SK-N-SH treated with all-trans-retinoic acid at 6 μM for 48 hours (cell line): ENCODE measurements at regions not wholly inside any gene's neighbourhood (a gene's known extent, or its start where the extent isn't known, plus 50 kb on each side); places are given as distances from the start of the nearest gene placed in this dataset.
"Not testable (repeated sequence)": the region's sequence is repeated elsewhere in the genome, so short reads cannot be mapped to it uniquely, and the experiment has no call there.

Experiments
- ATAC-seq: fragments of 200-7000 bp; cut with Tn5 transposase; 3 replicates; pipeline ENCODE4 v1.9.1; 2020; ENCODE audit warnings: mild to moderate bottlenecking, moderate library complexity
- ARNTL ChIP-seq: fragments of 450-650 bp; formaldehyde crosslinking; IDR thresholded peaks from 2 replicates; pipeline ENCODE4 v1.5.0; 2020; ENCODE audit warnings: low read depth, mild to moderate bottlenecking, moderate library complexity, borderline replicate concordance
- BACH2 ChIP-seq: fragments of 250-450 bp; sonication (Bioruptor Pico); IDR thresholded peaks from 2 replicates; pipeline ENCODE4 v1.9.0; 2021; ENCODE audit warnings: mild to moderate bottlenecking, borderline replicate concordance
- CSDC2 ChIP-seq: fragments of 250-450 bp; sonication (Bioruptor Pico); IDR thresholded peaks from 2 replicates; pipeline ENCODE4 v1.5.0; 2020; ENCODE audit warnings: mild to moderate bottlenecking, moderate library complexity
- GLIS3 ChIP-seq: fragments of 250-450 bp; sonication (Bioruptor Pico); IDR thresholded peaks from 2 replicates; pipeline ENCODE4 v1.5.0; 2020; ENCODE audit warnings: mild to moderate bottlenecking, moderate library complexity
- ISL1 ChIP-seq: fragments of 250-450 bp; sonication (Bioruptor Pico); IDR thresholded peaks from 2 replicates; pipeline ENCODE4 v2.1.2; 2022; ENCODE audit warnings: mild to moderate bottlenecking, moderate library complexity
- OSR1 ChIP-seq: fragments of 250-450 bp; sonication (Bioruptor Pico); IDR thresholded peaks from 2 replicates; pipeline ENCODE4 v1.8.0; 2022; ENCODE audit warnings: moderate library complexity, mild to moderate bottlenecking, inconsistent platforms
- PPARA ChIP-seq: fragments of 250-450 bp; sonication (Bioruptor Pico); IDR thresholded peaks from 2 replicates; pipeline ENCODE4 v1.5.0; 2020; ENCODE audit warnings: mild to moderate bottlenecking, borderline replicate concordance
- RARB ChIP-seq: fragments of 250-450 bp; sonication (Bioruptor Pico); IDR thresholded peaks from 2 replicates; pipeline ENCODE4 v1.8.0; 2021; ENCODE audit warnings: mild to moderate bottlenecking, moderate library complexity
- SNAI2 ChIP-seq: fragments of 250-450 bp; sonication (Bioruptor Pico); IDR thresholded peaks from 2 replicates; pipeline ENCODE4 v1.5.0; 2020; ENCODE audit warnings: mild to moderate bottlenecking, moderate library complexity
- TCF4 ChIP-seq: fragments of 250-450 bp; sonication (Bioruptor Pico); IDR thresholded peaks from 2 replicates; pipeline ENCODE4 v1.8.0; 2021; ENCODE audit warnings: mild to moderate bottlenecking, moderate library complexity, borderline replicate concordance
- TOX ChIP-seq: fragments of 250-450 bp; sonication (Bioruptor Pico); IDR thresholded peaks from 2 replicates; pipeline ENCODE4 v1.8.0; 2021; ENCODE audit warnings: mild to moderate bottlenecking, moderate library complexity, borderline replicate concordance
- ZC3H10 ChIP-seq: fragments of 250-450 bp; sonication (Bioruptor Pico); IDR thresholded peaks from 2 replicates; pipeline ENCODE4 v1.5.1; 2021; ENCODE audit warnings: mild to moderate bottlenecking, moderate library complexity
- ZFP3 ChIP-seq: fragments of 250-450 bp; sonication (Bioruptor Pico); IDR thresholded peaks from 2 replicates; pipeline ENCODE4 v1.5.0; 2020; ENCODE audit warnings: mild to moderate bottlenecking, moderate library complexity
- ZFP30 ChIP-seq: fragments of 450-650 bp; formaldehyde crosslinking; IDR thresholded peaks from 2 replicates; pipeline ENCODE4 v1.5.0; 2022; ENCODE audit warnings: mild to moderate bottlenecking, moderate library complexity
- ZNF565 ChIP-seq: fragments of 450-650 bp; formaldehyde crosslinking; conservative IDR thresholded peaks from 2 replicates; pipeline ENCODE4 v1.5.0; 2020; ENCODE audit warnings: low read depth, mild to moderate bottlenecking, moderate library complexity
- ZNF70 ChIP-seq: fragments of 450-650 bp; formaldehyde crosslinking; IDR thresholded peaks from 2 replicates; pipeline ENCODE4 v1.5.0; 2020; ENCODE audit warnings: mild to moderate bottlenecking, moderate library complexity
- ZNF8 ChIP-seq: fragments of 450-650 bp; formaldehyde crosslinking; IDR thresholded peaks from 2 replicates; pipeline ENCODE4 v1.5.0; 2020; ENCODE audit warnings: mild to moderate bottlenecking, moderate library complexity
- TF ChIP-seq, protein P1 (sequence below): fragments of 250-450 bp; sonication (Bioruptor Pico); IDR thresholded peaks from 2 replicates; pipeline ENCODE4 v1.8.0; 2020; ENCODE audit warnings: mild to moderate bottlenecking, moderate library complexity, borderline replicate concordance
- TF ChIP-seq, protein P2 (sequence below): fragments of 250-450 bp; sonication (Bioruptor Pico); IDR thresholded peaks from 2 replicates; pipeline ENCODE4 v1.5.1; 2021; ENCODE audit warnings: mild to moderate bottlenecking, moderate library complexity
- TF ChIP-seq, protein P3 (sequence below): fragments of 250-450 bp; sonication (Bioruptor Pico); IDR thresholded peaks from 2 replicates; pipeline ENCODE4 v1.5.0; 2020; ENCODE audit warnings: mild to moderate bottlenecking, moderate library complexity
- TF ChIP-seq, protein P4 (sequence below): fragments of 250-450 bp; sonication (Bioruptor Pico); IDR thresholded peaks from 2 replicates; pipeline ENCODE4 v1.8.0; 2021; ENCODE audit warnings: low read depth, mild to moderate bottlenecking, moderate library complexity, borderline replicate concordance
- TF ChIP-seq, protein P5 (sequence below): fragments of 250-450 bp; sonication (Bioruptor Pico); IDR thresholded peaks from 2 replicates; pipeline ENCODE4 v1.5.1; 2020; ENCODE audit warnings: low read depth, mild to moderate bottlenecking, moderate library complexity

DNA sequence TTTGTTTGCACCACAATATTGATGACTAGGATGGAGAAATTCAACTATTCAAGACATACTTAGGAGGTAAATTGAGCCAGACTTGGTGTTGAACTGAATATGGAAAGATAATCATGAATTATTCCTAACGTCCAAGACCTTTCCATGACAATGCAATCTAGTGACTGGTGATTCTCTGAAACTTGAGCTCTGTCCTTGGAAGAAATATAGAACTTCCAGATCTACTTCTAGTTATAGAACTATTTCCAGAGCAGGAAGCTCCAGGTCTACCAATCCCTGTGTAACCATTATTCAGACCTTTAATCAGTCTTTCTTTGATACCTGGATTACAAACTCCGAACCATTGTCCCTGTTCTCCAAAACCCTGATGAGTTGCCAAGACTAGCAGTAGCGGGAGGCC, 272.6 kb upstream of the SLC14A2 start:
- ATAC-seq = no peak
- no peak for TF ChIP-seq ZC3H10 (CRISPR knock-in tag)
- no peak for TF ChIP-seq TCF4 (CRISPR knock-in tag)
- no peak for TF ChIP-seq ZFP30
- TF ChIP-seq ZNF8 = no peak
- TF ChIP-seq, protein P1, sequence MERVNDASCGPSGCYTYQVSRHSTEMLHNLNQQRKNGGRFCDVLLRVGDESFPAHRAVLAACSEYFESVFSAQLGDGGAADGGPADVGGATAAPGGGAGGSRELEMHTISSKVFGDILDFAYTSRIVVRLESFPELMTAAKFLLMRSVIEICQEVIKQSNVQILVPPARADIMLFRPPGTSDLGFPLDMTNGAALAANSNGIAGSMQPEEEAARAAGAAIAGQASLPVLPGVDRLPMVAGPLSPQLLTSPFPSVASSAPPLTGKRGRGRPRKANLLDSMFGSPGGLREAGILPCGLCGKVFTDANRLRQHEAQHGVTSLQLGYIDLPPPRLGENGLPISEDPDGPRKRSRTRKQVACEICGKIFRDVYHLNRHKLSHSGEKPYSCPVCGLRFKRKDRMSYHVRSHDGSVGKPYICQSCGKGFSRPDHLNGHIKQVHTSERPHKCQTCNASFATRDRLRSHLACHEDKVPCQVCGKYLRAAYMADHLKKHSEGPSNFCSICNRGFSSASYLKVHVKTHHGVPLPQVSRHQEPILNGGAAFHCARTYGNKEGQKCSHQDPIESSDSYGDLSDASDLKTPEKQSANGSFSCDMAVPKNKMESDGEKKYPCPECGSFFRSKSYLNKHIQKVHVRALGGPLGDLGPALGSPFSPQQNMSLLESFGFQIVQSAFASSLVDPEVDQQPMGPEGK (CRISPR knock-in tag) = no peak
- no peak for TF ChIP-seq GLIS3 (CRISPR knock-in tag)
- TF ChIP-seq BACH2 = no peak
- TF ChIP-seq, protein P2, sequence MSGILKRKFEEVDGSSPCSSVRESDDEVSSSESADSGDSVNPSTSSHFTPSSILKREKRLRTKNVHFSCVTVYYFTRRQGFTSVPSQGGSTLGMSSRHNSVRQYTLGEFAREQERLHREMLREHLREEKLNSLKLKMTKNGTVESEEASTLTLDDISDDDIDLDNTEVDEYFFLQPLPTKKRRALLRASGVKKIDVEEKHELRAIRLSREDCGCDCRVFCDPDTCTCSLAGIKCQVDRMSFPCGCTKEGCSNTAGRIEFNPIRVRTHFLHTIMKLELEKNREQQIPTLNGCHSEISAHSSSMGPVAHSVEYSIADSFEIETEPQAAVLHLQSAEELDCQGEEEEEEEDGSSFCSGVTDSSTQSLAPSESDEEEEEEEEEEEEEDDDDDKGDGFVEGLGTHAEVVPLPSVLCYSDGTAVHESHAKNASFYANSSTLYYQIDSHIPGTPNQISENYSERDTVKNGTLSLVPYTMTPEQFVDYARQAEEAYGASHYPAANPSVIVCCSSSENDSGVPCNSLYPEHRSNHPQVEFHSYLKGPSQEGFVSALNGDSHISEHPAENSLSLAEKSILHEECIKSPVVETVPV (CRISPR knock-in tag) = no peak
- TF ChIP-seq PPARA (CRISPR knock-in tag) = no peak
- TF ChIP-seq ZNF565 (CRISPR knock-in tag) = no peak
- no peak for TF ChIP-seq ZNF70 (CRISPR knock-in tag)
- no peak for TF ChIP-seq TOX (CRISPR knock-in tag)
- TF ChIP-seq SNAI2 (CRISPR knock-in tag) = no peak
- TF ChIP-seq CSDC2 (CRISPR knock-in tag) = no peak
- TF ChIP-seq RARB (CRISPR knock-in tag) = no peak
- TF ChIP-seq, protein P3, sequence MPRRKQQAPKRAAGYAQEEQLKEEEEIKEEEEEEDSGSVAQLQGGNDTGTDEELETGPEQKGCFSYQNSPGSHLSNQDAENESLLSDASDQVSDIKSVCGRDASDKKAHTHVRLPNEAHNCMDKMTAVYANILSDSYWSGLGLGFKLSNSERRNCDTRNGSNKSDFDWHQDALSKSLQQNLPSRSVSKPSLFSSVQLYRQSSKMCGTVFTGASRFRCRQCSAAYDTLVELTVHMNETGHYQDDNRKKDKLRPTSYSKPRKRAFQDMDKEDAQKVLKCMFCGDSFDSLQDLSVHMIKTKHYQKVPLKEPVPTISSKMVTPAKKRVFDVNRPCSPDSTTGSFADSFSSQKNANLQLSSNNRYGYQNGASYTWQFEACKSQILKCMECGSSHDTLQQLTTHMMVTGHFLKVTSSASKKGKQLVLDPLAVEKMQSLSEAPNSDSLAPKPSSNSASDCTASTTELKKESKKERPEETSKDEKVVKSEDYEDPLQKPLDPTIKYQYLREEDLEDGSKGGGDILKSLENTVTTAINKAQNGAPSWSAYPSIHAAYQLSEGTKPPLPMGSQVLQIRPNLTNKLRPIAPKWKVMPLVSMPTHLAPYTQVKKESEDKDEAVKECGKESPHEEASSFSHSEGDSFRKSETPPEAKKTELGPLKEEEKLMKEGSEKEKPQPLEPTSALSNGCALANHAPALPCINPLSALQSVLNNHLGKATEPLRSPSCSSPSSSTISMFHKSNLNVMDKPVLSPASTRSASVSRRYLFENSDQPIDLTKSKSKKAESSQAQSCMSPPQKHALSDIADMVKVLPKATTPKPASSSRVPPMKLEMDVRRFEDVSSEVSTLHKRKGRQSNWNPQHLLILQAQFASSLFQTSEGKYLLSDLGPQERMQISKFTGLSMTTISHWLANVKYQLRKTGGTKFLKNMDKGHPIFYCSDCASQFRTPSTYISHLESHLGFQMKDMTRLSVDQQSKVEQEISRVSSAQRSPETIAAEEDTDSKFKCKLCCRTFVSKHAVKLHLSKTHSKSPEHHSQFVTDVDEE (CRISPR knock-in tag) = no peak
- TF ChIP-seq ZFP3 (CRISPR knock-in tag) = no peak
- TF ChIP-seq ARNTL (CRISPR knock-in tag) = no peak
- no peak for TF ChIP-seq OSR1

DNA sequence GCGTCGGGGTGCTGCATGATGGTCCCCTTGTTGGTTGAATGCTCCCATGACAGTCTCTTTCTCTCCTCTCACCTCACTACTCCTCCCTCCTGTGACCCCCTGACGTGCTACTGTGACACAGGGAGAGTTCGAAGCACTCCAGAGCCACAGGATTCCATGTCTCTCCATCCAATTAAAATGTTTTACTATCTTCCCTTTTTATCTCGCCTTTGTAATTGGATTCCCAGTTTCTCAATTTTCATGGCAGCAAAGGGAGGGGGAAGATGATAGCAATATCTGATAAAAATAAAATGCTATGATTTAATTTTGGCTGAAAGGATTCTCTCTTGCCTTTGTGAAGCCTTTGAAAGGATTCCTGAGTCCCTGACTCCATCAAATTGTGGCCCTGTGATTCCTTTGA, 271.9 kb upstream of the SLC14A2 start:
- TF ChIP-seq ISL1 (CRISPR knock-in tag) (peak; percentile 70), TCF4 (CRISPR knock-in tag) (no peak)
- TF ChIP-seq, all 23 proteins: peak for 1
- ATAC-seq = no peak

DNA sequence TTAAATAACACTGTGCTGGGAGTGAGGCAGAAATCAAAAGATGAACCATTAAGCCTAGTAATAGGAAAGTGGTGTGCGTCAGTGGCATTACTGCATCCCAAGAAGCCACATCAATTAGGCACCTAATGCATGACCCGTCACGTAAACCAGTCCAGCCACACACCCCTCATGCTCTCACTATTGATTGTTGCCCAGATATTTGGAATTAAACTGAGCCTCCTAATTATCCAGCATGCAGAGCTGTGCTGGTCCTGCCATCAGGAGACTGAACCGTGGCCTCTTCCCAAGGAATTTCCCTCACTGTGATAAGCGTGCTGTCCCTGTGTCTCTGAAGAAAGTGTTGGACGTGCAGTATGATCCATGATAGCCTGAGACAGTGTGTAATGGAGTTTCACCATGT, 270.6 kb upstream of the SLC14A2 start:
- ATAC-seq = not testable (repeated sequence)

DNA sequence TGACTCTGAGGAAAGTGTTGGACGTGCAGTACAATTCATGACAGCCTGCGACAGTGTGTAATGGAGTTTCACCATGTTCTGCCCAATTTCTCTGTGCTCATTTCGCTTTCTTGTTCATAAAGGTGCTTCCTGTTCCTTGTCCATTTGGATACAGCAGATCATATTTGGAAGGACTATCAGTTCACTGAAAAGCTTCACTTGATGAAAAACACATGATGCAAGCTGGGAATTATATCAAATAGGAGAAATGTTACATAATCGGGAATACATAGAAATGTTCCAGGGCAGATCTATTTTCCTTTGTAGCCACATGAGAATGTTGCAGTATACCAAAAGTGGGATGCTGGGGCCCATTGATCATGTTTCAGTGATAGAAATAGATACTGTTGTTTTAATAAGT, 266.3 kb upstream of the SLC14A2 start:
- ATAC-seq = no peak
- TF ChIP-seq, protein P1 (CRISPR knock-in tag) = no peak
- no peak for TF ChIP-seq ZC3H10 (CRISPR knock-in tag)
- no peak for TF ChIP-seq ZNF565 (CRISPR knock-in tag)
- TF ChIP-seq, protein P4, sequence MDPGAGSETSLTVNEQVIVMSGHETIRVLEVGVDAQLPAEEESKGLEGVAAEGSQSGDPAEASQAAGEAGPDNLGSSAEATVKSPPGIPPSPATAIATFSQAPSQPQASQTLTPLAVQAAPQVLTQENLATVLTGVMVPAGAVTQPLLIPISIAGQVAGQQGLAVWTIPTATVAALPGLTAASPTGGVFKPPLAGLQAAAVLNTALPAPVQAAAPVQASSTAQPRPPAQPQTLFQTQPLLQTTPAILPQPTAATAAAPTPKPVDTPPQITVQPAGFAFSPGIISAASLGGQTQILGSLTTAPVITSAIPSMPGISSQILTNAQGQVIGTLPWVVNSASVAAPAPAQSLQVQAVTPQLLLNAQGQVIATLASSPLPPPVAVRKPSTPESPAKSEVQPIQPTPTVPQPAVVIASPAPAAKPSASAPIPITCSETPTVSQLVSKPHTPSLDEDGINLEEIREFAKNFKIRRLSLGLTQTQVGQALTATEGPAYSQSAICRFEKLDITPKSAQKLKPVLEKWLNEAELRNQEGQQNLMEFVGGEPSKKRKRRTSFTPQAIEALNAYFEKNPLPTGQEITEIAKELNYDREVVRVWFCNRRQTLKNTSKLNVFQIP (CRISPR knock-in tag) = no peak
- TF ChIP-seq GLIS3 (CRISPR knock-in tag) = no peak
- TF ChIP-seq, protein P5, sequence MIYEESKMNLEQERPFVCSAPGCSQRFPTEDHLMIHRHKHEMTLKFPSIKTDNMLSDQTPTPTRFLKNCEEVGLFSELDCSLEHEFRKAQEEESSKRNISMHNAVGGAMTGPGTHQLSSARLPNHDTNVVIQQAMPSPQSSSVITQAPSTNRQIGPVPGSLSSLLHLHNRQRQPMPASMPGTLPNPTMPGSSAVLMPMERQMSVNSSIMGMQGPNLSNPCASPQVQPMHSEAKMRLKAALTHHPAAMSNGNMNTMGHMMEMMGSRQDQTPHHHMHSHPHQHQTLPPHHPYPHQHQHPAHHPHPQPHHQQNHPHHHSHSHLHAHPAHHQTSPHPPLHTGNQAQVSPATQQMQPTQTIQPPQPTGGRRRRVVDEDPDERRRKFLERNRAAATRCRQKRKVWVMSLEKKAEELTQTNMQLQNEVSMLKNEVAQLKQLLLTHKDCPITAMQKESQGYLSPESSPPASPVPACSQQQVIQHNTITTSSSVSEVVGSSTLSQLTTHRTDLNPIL (CRISPR knock-in tag) = no peak
- TF ChIP-seq RARB (CRISPR knock-in tag) = no peak
- TF ChIP-seq ARNTL (CRISPR knock-in tag) = no peak
- TF ChIP-seq BACH2 = no peak
- TF ChIP-seq ZFP3 (CRISPR knock-in tag) = no peak
- TF ChIP-seq, protein P3 (CRISPR knock-in tag) = no peak
- no peak for TF ChIP-seq ISL1 (CRISPR knock-in tag)
- no peak for TF ChIP-seq ZNF8
- no peak for TF ChIP-seq PPARA (CRISPR knock-in tag)
